ENCODE measurements at regions not wholly inside any gene's neighbourhood (a gene's known extent, or its start where the extent isn't known, plus 50 kb on each side); places are given as distances from the start of the nearest gene placed in this dataset.
A peak's percentile ranks its signal among the peaks of the same experiment; 100 is the strongest.

DNA sequence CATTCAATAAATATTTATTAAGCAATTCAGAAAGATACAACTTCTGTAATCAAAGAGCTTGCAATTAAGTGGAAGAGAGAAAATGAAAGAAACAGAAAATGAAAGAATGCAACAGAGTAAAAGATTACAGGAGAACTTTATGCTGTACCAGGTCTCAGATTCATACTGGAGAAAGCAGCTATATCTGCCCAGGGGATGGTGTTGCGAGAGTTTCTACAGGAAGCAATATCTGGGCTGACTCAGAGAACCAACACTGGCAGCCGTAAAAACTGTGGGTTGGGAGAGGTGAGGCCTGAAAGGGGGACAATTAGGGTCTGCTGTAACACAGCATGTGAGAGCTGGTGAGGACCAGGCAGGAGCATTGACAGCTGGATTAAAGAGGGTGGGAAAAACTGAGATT, 256.7 kb upstream of the TCF21 start:
- DNase-seq = no peak

DNA sequence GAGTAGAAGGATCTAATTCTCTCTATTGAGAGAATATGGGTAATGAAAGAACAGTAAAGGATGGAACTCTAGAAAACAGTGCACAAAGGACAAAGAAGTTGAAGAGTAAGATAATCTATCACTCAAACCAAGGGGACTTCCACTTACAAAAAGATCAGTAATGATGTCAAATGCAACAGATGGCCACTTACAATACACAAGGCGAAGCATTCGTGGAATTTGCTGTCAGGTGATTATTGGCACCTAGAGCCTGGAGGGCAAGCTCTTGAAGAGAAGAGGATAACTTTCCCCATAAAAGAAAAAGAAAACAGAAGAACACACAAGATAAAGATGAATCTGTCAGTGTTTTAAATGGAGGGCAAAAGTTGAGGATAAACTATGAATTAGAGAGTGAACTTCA, 256.0 kb upstream of the TCF21 start:
- DNase-seq = peak; percentile 34 to 77

DNA sequence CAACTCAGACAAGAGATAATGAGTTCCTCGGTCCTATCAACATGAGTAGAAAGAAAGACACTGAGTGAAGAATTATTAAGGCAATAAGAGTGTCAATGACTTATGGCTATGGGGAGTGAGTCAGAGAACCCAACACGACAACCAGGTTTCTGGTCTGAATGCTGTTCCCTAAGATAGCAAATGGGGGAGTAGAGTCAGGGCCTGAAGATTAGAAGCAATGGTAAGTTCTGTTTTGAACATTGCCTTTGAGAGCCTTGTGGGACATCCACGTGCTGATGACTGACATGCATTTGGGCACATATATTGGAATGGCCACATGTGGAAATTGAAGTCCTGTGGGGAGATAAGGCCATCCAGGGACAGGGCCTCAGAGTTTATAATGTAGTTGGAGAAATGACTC, 254.4 kb upstream of the TCF21 start:
- no peak for DNase-seq

DNA sequence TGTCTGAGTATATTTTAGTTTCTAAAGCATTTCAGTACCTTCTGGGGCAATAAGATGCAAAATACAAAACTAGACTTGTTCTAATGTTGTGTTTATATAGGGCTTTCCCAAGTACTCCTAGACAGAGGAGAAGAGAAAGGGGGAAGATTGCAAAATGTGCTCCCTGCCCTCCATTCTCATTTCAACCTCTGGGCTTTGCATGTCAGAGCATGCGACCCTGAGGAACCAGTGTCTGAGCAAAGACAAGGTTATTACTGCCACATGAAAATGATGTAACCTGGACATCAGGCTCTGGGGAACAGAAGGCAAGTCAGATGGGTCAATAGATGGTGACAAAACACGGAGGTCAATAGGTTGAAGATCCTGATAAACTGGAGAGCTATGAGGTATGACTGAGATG, 253.5 kb upstream of the TCF21 start:
- no peak for DNase-seq

DNA sequence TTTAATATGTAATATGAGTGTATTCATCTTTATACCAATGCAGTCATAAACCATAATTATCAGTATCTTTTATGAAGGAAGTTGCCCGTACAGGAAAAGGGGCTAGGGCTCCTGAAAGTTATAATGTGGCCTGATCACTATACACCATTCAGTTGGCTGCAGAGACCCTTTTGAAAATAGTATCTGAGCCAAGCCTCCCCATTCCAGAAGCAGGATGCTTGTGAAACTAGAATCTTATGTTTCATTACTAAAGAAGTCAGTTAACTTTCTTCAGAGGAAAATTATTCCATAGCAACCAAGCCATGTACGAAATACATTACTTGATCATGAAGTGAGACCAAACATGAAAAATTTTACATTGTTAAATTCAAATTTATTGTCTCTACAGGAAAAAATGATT, 251.5 kb upstream of the TCF21 start:
- no peak for DNase-seq

DNA sequence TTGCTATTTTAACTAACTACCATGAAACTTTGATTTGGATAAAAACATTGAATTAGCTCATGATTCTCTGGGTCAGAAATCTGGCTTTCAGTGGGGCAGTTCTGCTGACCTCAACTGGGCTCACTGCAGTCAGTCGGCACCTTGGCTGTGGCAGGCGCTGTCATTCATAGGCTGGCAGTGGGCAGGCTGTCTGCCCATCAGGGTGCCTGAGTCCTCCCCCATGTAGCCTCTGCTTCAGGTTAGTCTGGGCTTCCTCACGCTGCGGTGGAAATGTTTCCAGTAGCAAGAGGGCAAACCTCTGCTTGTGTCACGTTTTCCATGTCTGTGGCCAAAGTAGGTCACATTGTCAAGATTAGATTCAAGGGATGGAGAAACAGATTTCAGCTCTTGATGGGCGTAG, 251.0 kb upstream of the TCF21 start:
- no peak for DNase-seq

DNA sequence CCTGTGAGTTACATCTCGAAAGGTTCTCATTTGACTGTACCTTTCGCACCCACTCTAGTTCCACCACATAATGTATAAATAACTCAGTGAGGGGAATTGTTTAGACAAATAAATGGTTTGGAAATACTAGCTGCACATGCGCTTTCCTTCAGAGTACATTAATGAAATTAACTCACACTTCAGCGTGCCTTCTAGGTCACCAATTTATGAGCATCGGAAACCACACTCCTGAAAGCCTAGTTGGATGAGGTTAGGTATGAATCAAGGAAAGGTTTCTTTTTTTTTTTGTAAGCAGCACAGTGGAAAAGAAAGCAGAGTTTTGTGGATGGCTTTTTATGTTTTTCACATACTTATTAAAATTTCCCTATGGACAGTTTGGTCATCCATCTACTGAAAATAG, 247.8 kb upstream of the TCF21 start:
- DNase-seq = no peak

DNA sequence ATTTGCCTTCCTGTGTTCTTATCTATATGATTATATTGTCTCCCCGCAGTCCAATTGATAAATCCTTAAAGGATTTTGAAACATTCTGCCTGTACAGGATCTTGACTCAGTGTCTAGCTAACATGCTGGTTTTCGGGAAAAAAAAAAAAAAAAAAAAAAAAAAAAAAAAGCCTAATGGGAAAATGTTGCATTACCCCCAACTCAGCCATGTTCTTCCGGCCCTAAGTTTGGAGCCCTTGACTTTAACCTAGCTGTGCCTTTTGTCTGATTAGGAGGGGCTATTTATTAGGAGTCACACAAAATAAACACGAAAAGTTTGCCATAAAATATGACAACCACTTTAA, 244.4 kb upstream of the TCF21 start:
- no peak for DNase-seq

DNA sequence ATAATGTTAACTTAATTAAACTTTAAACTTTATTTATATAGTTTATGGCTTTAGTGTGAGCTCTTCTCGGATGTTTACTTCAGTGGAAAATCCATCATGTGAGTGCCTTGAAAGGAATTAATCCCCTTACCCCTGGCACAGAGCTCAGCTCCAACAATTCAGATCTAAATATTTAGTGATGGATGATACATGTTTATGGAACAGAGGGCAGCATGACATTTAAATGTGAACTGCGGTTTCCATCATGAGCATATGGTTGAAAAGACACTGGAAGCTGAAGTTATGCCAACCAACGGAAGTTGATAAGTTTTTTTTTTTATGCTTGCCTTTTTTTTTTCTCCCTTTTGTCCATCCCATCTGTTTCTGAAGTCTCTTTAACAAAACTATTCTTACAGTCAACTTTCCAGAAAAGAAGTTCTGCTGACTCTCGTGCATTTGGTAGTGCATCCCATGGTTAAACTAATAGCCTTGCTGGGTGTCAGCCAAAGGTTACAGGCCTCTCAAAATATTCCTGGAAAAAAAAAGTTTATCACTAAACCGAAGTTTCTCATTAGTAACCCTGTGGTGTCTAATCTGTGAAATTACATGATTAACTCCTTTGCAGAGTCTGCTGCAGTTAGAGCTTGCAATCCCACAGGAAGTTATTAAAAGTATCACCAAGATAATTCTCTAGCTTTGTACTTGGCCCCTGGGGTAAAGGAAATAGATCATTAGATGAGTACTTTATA, 243.9 kb upstream of the TCF21 start:
- DNase-seq = no peak

DNA sequence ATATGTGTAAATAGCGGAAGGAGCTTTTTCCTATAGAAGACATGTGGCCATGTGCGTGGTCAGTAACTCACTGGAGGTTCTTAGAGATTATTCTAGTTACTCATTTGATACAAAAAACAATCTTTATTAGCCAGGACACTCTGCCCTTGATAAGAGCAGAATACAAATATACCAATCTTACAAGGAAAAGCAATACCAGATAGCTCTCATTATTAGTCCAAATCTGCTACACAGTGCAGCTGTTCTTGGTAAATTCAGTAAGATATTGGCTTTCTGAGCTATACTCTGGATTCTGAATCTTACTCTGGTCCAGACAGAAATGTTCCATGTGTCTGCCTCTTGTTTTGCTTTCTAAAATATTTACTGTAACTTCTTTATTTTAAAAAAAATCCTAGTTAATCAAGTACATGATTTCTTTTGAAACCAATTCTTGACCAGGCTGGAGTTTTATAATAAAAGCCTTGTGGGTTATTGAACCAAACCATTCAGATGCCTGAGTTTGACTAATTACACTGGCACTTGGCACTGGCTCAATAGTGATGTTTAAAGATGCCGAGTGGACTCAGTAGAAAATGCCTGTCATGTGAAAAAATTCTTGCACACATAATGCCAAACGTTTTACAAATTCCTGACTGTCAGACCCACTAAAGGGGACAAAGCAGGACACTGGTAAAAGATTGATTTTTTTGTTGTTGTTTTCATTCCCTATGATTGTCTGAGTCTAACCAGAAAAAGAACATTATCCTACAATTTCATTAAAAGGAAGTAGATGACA, 242.8 kb upstream of the TCF21 start:
- DNase-seq = no peak

DNA sequence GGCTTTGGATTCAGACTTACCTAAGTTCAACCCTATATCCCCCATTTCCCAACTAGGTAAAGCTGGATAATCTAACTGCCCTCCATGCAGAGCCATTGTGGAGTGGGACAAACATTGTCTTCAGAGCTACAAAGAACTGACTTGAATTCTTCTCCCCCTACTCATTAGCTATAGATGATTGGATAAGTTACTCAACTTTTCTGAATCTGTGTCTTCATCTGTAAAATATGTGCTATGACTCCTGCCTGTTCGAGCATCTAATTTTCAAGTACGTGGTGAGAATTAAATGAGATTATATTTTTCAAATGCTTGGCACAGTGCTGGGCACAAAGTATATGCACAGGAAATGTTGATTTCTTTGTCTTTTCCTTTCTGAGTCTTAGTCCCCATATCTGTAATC, 240.3 kb upstream of the TCF21 start:
- DNase-seq = no peak

DNA sequence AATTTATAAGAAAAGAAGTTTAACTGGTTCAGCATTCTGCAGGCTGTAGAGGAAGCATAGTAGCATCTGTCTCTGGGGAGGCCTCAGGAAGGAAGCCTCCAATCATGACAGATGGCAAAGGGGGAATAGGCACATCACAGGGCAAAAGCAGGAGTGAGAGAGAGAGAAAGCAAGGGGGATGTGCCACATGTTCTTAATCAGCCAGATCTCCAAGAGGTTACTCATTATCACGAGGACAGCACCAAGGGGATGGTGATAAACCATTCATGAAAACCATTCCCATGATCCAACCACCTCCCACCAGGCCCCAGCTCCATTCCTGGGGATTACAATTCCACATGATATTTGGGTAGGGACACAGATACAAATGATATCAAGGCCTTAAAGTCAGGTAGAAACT, 217.5 kb upstream of the TCF21 start:
- DNase-seq = peak; percentile 85 to 95

DNA sequence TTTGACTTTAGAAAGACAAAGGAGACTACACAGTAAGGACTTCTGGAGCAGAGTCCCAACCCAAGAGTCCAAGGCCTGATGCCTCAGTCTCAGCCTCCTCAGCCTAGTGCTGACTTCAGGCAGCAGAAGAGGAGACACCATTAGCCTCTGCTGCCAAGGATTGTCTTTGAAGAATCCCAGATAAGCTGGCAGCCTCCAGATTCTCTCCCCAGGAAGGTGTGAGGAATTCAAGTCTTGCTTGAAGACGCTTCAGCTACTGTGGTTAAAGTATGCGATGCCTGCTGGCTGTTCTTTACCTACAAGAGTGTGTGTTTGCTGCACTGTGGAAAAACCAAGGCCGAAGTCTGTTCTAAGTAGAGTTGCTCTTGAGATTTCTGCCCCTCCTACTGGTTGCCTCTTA, 215.9 kb upstream of the TCF21 start:
- no peak for DNase-seq

DNA sequence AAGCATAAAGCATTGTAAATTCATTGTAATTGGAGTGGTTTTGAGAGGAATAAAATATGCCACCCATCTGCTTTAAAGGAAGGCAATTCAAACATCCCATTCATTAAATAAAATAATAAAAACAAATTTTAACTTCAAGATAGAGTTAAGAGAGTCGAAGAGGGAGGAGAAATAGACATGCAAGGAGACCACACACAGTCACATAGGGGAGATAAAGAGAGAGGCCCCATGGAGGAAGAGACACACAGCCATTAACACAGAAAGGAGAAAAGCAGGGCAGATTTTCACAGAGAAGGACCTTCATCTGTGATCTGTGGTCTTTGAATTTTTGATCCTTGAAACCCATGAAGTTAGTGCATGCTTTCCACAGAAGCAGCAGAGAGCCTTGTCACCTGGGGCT, 214.3 kb upstream of the TCF21 start:
- no peak for DNase-seq

DNA sequence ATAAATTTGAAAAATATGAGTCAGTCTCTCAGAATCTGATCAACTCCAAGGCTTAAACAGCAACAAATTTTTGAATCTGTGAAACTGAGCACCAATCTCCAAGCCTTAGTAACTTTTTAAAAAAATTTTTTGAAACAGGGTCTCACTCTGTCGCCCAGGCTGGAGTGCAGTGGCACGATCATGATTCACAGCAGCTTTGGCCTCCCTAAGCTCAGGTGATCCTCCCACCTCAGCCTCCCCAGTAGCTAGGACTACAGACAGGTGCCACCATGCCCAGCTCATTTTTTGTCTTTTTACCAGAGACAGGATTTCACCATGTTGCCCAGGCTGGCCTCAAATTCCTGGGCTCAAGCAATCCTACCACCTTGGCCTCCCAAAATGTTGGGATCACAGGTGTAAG, 207.9 kb upstream of the TCF21 start:
- no peak for DNase-seq

DNA sequence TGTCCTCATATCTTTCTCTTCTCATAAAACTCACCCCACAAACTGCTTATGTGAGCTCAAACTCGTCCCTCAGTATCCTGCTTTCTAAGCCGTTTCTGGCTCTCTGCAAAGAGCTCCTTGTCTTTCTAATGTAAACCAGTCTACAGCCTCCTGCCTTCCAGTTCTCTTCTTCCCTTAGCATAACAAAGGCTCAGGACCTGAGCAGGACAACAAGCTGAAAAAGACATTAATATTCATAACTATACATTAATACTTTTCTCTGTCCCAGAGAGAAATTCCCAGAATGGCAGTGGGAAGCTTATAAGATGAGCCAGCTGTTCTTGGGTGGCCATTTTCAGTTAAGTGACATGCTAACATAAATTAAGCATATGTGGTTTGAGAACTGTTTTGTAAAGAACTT, 207.0 kb upstream of the TCF21 start:
- DNase-seq = peak; percentile 9 to 53

DNA sequence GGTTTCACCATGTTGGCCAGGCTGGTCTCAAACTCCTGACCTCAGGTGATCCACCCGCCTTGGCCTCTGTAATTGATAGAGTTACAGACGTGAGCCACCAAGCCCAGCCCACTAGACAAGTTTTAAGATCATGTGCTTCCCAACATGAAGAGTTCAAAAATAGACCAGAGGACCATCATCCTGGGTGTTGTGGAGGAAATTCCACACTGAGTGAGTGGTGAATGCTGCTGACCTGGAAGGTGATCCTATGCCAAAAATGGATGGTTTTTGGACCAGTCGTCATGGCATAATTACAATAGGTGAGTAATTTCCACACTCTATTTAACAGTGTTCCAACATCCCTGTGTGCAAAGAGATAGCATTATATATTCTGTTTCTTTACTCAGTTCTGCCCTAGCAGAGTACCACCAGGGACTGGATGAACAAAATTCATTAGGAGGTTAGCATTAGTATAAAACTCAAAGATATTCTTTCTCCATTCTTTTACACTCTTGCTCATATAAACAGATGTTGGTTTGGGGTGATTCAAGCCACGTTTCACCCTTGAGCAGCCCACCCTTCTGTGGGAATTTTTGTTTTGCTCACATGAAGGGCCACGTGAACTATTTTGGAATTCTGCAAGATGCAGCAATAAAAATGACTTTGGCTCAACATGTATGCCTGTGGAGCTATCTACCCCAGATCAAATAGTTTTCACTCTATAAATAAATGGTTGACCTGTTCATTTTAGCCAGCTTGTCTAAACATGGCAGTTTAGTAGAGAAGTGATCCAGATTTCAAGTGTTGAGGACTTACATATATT, 206.2 kb upstream of the TCF21 start:
- DNase-seq = no peak

DNA sequence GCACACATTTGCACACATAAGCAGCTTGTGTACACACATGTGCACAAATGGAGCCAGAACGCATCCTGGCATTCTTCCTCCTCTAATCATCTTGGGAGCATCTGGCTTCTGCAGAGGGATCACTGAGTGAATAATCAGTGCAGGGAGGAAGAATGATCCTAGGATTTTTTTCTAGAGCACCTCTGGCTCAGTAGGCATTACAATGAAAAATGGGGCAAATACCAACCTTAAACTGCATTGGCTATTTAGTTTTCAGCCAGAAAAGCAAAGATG, 205.7 kb upstream of the TCF21 start:
- DNase-seq = peak in 1 of 2 experiments; percentile 38

DNA sequence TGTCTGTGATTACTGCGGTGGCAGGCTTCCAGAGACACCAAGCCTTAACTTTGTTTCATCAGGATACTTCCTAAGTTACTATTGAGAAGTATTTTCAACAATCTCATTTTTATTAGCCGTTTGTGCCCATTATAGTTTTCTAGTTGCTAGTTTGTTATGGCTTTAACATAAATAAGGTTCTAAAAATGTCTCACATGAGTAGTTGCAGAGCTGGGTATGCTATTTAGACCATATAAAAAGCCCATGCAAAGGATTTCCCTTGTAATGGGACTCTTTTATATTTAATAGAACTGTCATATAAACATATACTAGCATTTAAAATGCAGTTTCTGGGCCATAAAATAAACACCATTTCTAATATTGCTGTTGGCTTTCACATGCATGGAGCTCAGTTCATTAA, 205.3 kb upstream of the TCF21 start:
- no peak for DNase-seq

DNA sequence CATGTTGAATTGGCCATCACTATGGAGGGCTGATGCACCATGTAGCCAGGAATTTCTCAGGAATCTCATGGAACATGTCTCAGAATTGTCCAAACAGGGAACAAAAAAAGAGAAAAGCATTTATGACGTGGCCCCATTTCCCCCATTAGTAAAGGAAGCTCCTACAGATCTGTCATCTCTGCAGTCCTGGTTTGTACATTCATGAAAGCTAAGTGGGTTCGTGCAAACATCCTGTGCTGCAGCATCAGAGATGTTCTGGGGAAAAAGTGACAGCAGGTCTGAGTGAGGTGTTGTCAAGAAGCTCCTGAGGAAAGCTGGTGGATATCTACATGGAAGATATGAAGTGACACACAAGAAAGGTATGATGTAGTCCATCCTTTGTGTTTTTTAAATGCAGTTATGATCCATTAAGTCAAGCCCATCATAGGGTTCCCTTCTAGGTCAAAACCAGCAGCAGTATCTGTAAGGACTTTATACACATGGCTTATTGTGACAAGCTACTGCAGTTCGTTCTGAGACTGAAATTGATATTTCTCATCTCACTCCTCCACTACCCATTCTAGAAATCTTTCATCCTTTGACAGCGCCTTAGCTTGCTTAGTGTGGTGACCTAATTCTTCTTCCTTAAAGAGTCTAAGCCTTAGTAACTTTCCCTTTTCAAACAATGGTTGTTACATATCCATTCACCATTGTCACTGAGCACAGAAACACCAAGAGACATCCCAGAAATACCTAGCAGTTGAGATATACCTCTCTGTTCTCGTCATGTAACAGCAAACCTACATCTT, 200.0 kb upstream of the TCF21 start:
- DNase-seq = no peak

DNA sequence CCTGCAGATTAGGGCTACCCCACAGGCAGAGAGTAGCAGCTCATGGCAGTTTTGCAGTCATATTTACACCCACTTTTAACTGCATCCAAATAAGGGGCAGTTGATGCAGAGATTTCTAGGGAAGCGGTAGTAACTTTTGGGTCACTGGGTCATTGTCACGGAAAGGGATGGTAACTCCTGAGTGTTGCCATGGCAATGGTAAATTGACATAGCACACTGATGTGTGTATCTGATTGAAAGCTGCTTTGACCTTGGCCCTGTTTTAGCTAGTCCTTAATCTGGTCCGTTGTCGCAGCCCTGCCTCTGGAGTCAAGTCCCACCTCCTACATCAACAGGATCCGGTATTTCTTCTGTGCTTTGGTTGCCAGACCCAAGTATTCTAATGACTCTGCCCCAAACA, 199.1 kb upstream of the TCF21 start:
- no peak for DNase-seq

DNA sequence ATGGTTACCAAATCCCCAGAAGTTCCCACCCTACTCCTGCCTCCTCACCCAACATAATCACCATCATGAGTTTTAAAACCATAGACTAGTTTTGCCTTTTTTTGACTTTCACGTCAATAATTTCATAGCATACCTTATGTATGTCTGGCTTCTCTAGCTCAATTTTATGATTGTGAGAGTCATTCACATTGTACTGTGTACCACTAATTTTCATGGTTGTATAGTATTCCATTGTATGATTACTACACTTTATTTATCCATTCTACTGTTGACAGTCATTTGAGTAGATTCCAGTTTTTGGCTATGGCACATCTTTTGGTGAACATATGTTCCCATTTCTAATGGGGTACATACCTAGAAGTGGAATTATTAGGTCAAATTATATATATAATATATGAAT, 195.3 kb upstream of the TCF21 start:
- DNase-seq = no peak

DNA sequence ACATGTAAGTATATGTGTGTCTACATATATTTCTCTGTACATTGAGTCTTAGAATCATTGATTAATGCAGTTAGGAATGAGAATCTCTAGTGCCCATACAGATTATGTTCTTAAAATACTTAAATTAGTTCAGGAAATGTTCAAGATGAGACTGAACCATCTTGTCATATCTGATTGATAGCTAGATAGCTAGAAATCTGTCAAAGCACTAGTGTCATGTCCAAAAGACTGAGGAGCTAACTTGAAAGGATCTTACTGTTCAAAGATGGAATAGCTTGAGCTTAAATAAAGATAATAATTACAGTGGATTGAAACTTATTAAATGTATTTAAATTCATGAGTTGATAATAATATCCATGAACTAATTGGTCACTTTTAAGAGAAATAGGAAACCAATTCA, 191.7 kb upstream of the TCF21 start:
- DNase-seq = peak in 1 of 2 experiments; percentile 53

DNA sequence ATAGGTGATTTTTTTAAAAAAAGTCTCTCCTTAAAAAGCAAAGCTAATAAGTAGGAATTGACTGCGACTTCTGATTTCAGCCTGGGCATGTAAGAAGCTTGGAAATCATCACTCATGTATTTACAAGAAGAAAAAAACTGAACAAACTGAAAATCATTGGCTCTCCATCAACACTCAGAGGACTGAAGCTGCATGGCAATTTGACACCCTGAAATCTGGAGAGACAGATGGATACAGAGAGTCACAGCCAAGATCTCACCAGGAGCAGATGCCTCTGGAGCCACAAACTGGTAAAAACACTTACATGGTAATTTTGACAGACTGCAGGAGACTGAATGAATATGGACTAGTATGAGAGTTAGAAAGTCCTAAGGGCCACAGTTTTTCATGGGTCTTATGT, 191.2 kb upstream of the TCF21 start:
- peak; percentile 98 to 99 for DNase-seq

Data from NCI-H524 (cell line).